ENCODE measurements at regions not wholly inside any gene's neighbourhood (a gene's known extent, or its start where the extent isn't known, plus 50 kb on each side); places are given as distances from the start of the nearest gene placed in this dataset.
"Not testable (repeated sequence)": the region's sequence is repeated elsewhere in the genome, so short reads cannot be mapped to it uniquely, and the experiment has no call there.

GRCh38 chr1:188499690-188500089 lies 1670.9 kb downstream of the PLA2G4A start:
- no peak for DNase-seq

- no peak for DNase-seq
Measured at GRCh38 chr1:188514917-188515316, 1686.2 kb downstream of the PLA2G4A start.

- no peak for DNase-seq
Measured at GRCh38 chr1:188517139-188517538, 1688.4 kb downstream of the PLA2G4A start.

- no peak for DNase-seq
Measured at GRCh38 chr1:188551176-188551575, 1722.4 kb downstream of the PLA2G4A start.

GRCh38 chr1:188557053-188557452 lies 1728.3 kb downstream of the PLA2G4A start:
- DNase-seq = no peak

- DNase-seq = no peak
Measured at GRCh38 chr1:188582911-188583532, 1754.3 kb downstream of the PLA2G4A start.

GRCh38 chr1:188584119-188584518 lies 1755.4 kb downstream of the PLA2G4A start:
- DNase-seq = no peak

- DNase-seq = no peak
Measured at GRCh38 chr1:188590641-188591040, 1761.9 kb downstream of the PLA2G4A start.

- no peak for DNase-seq
Measured at GRCh38 chr1:188594542-188595235, 1765.9 kb downstream of the PLA2G4A start.

- DNase-seq = no peak
Measured at GRCh38 chr1:188599313-188599712, 1770.6 kb downstream of the PLA2G4A start.

- no peak for DNase-seq
Measured at GRCh38 chr1:188611432-188611831, 1782.7 kb downstream of the PLA2G4A start.

- peak; percentile 24 for DNase-seq
Measured at GRCh38 chr1:188615321-188615720, 1786.6 kb downstream of the PLA2G4A start.

GRCh38 chr1:188620236-188620635 lies 1791.5 kb downstream of the PLA2G4A start:
- no peak for DNase-seq

GRCh38 chr1:188641566-188642211 lies 1812.9 kb downstream of the PLA2G4A start:
- no peak for DNase-seq

- DNase-seq = no peak
Measured at GRCh38 chr1:188642704-188643103, 1814.0 kb downstream of the PLA2G4A start.

- DNase-seq = peak; percentile 53
Measured at GRCh38 chr1:188652678-188653077, 1823.9 kb downstream of the PLA2G4A start.

- DNase-seq = not testable (repeated sequence)
Measured at GRCh38 chr1:188655966-188656365, 1821.7 kb downstream of the BRINP3 start.

- no peak for DNase-seq
Measured at GRCh38 chr1:188660572-188660971, 1817.1 kb downstream of the BRINP3 start.

GRCh38 chr1:188665477-188665876 lies 1812.2 kb downstream of the BRINP3 start:
- no peak for DNase-seq

GRCh38 chr1:188668083-188668482 lies 1809.6 kb downstream of the BRINP3 start:
- DNase-seq = no peak

- DNase-seq = no peak
Measured at GRCh38 chr1:188669728-188670382, 1807.8 kb downstream of the BRINP3 start.

- DNase-seq = no peak
Measured at GRCh38 chr1:188670837-188671236, 1806.8 kb downstream of the BRINP3 start.

GRCh38 chr1:188672153-188672552 lies 1805.5 kb downstream of the BRINP3 start:
- DNase-seq = no peak

GRCh38 chr1:188689542-188689941 lies 1788.1 kb downstream of the BRINP3 start:
- DNase-seq = no peak

Measured in amniotic stem cell (primary cell).